ENCODE measurements at regions not wholly inside any gene's neighbourhood (a gene's known extent, or its start where the extent isn't known, plus 50 kb on each side); places are given as distances from the start of the nearest gene placed in this dataset.

DNA sequence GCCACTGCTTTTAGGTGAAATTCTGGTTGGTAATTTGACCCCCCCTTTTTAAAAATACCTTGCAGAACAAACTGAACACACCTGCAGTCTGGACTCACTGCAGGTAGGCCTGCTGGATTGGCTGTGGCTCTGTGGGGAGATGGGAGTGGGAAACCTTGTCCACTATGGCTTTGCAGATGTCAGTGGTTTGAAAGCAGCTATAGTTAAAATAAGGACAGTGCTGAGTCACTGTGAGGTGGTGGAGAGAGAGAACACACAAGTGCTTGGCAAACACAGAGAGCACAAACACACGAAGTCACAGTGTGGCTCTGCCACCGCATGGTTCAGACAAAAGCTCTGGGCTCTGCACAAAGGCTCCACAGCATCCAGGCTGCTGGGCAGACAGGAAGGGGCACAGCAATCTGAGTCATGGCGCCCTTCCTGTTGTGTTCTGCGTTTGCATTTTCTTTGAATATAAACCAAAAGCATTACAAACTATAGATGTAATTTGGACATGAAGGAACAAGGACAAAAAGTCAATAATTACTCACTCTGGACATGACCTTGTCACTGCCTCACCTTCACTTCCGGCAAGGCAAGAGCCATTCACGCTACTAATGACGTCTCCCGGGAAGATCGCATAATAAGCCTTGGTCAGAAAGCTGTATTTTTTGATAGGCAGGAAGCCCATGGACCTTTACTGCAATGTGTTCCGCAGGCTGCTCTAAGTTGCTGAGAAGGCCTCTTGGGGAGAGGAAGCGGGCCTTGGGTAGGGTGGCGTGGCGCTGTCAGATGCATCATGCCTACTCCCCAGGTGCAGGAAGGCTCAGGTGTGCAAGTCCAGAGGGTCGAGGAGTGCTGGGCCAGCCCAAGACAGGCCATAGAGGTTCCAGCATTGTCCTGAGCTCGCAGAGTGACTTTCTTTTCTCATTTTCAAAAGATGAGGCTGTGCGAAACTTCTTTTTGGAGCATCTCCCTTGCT lies 60.1 kb upstream of the MED9 start (continued):
- no peak for TF ChIP-seq TFAM (CRISPR knock-in tag; conservative IDR thresholded peaks at IDR 0.05)
- peak; percentile 80 for TF ChIP-seq MAFG (tag; conservative IDR thresholded peaks at IDR 0.05)
- TF ChIP-seq PHB (CRISPR knock-in tag; IDR thresholded peaks at IDR 0.05), result no peak
- TF ChIP-seq BACH1 (tag; IDR thresholded peaks at IDR 0.05), result peak; percentile 62
- TF ChIP-seq TOE1 (IDR thresholded peaks at IDR 0.05; ENCODE audit: borderline replicate concordance), result 0 out of 2 replicates have a peak, but pooled peaks have one; percentile 5
- TF ChIP-seq TOE1 (CRISPR knock-in tag; IDR thresholded peaks at IDR 0.05; ENCODE audit: borderline replicate concordance, low read depth), result no peak
- TF ChIP-seq ZNF764 (CRISPR knock-in tag; IDR thresholded peaks at IDR 0.05; ENCODE audit: low read depth), result no peak
- no peak for TF ChIP-seq SOX6 (IDR thresholded peaks at IDR 0.05)
- TF ChIP-seq, protein P1, sequence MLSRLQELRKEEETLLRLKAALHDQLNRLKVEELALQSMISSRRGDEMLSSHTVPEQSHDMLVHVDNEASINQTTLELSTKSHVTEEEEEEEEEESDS (CRISPR knock-in tag; IDR thresholded peaks at IDR 0.05), result no peak
- TF ChIP-seq, protein P2, sequence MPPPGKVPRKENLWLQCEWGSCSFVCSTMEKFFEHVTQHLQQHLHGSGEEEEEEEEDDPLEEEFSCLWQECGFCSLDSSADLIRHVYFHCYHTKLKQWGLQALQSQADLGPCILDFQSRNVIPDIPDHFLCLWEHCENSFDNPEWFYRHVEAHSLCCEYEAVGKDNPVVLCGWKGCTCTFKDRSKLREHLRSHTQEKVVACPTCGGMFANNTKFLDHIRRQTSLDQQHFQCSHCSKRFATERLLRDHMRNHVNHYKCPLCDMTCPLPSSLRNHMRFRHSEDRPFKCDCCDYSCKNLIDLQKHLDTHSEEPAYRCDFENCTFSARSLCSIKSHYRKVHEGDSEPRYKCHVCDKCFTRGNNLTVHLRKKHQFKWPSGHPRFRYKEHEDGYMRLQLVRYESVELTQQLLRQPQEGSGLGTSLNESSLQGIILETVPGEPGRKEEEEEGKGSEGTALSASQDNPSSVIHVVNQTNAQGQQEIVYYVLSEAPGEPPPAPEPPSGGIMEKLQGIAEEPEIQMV (tag; conservative IDR thresholded peaks at IDR 0.05; ENCODE audit: low read depth), result no peak
- no peak for TF ChIP-seq RBM34 (IDR thresholded peaks at IDR 0.05; ENCODE audit: borderline replicate concordance, insufficient read depth, low read length)
- 0 out of 2 replicates have a peak, but pooled peaks have one; percentile 26 for TF ChIP-seq SMAD3 (CRISPR knock-in tag; conservative IDR thresholded peaks at IDR 0.05)
- TF ChIP-seq, protein P3, sequence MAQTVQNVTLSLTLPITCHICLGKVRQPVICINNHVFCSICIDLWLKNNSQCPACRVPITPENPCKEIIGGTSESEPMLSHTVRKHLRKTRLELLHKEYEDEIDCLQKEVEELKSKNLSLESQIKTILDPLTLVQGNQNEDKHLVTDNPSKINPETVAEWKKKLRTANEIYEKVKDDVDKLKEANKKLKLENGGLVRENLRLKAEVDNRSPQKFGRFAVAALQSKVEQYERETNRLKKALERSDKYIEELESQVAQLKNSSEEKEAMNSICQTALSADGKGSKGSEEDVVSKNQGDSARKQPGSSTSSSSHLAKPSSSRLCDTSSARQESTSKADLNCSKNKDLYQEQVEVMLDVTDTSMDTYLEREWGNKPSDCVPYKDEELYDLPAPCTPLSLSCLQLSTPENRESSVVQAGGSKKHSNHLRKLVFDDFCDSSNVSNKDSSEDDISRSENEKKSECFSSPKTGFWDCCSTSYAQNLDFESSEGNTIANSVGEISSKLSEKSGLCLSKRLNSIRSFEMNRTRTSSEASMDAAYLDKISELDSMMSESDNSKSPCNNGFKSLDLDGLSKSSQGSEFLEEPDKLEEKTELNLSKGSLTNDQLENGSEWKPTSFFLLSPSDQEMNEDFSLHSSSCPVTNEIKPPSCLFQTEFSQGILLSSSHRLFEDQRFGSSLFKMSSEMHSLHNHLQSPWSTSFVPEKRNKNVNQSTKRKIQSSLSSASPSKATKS (CRISPR knock-in tag; IDR thresholded peaks at IDR 0.05), result no peak
- TF ChIP-seq L3MBTL2 (IDR thresholded peaks at IDR 0.05), result peak; percentile 78
- TF ChIP-seq, protein P4, sequence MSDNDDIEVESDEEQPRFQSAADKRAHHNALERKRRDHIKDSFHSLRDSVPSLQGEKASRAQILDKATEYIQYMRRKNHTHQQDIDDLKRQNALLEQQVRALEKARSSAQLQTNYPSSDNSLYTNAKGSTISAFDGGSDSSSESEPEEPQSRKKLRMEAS (CRISPR knock-in tag; IDR thresholded peaks at IDR 0.05), result 0 out of 2 replicates have a peak, but pooled peaks have one; percentile 16
- no peak for TF ChIP-seq ZNF696 (CRISPR knock-in tag; conservative IDR thresholded peaks at IDR 0.05)
- 0 out of 2 replicates have a peak, but pooled peaks have one; percentile 59 for TF ChIP-seq ZNF584 (CRISPR knock-in tag; IDR thresholded peaks at IDR 0.05; ENCODE audit: low read depth)
- TF ChIP-seq, protein P5, sequence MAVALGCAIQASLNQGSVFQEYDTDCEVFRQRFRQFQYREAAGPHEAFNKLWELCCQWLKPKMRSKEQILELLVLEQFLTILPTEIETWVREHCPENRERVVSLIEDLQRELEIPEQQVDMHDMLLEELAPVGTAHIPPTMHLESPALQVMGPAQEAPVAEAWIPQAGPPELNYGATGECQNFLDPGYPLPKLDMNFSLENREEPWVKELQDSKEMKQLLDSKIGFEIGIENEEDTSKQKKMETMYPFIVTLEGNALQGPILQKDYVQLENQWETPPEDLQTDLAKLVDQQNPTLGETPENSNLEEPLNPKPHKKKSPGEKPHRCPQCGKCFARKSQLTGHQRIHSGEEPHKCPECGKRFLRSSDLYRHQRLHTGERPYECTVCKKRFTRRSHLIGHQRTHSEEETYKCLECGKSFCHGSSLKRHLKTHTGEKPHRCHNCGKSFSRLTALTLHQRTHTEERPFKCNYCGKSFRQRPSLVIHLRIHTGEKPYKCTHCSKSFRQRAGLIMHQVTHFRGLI (CRISPR knock-in tag; IDR thresholded peaks at IDR 0.05), result no peak
- no peak for TF ChIP-seq NR2C2 (CRISPR knock-in tag; IDR thresholded peaks at IDR 0.05)
- TF ChIP-seq NR2C2 (tag; IDR thresholded peaks at IDR 0.05), result peak; percentile 87
- TF ChIP-seq DMBX1 (CRISPR knock-in tag; IDR thresholded peaks at IDR 0.05; ENCODE audit: borderline replicate concordance), result peak; percentile 34; the same call in 1 of the 2 replicates
- no peak for TF ChIP-seq BCOR (IDR thresholded peaks at IDR 0.05)
- TF ChIP-seq GATA2 (CRISPR knock-in tag; IDR thresholded peaks at IDR 0.05), result no peak
